Limb (tissue), 2 donors: ENCODE measurements at regions not wholly inside any gene's neighbourhood (a gene's known extent, or its start where the extent isn't known, plus 50 kb on each side); places are given as distances from the start of the nearest gene placed in this dataset.

Experiments used
- DNase-seq, 2 donors: peaks; one replicate each; pipeline ENCODE4 v3.0.0-alpha.2; 2016; ENCODE audit errors: extremely low spot score in 2 of 2

DNA sequence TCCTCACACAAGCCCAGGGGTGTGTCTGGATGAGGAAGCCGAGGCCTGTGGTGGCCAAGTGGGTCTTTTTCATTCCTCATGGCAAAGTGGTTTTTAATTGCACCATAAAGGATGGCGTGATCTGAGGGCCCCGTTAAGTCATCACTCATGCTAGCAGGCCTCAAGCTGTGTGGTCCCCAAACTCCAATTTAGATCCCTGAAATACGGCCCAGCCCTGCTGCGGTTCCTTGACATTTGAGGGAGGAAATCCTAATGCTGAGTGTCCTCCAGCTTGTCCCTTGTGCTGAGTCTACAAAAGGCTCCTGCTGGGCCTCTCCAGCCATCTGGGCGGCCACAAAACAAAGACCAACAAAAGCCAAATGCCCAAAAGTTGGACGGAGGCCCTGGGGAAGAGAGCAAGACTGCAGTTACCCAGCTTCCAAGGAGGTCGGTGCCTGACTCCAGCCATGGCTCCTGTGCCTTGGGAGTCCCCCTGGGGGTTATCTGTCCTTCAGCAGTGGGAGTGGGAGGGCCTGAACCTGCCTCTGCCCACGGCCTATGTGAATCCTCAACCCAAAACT, 162.3 kb upstream of the PDE10A start:
- DNase-seq, result no peak

DNA sequence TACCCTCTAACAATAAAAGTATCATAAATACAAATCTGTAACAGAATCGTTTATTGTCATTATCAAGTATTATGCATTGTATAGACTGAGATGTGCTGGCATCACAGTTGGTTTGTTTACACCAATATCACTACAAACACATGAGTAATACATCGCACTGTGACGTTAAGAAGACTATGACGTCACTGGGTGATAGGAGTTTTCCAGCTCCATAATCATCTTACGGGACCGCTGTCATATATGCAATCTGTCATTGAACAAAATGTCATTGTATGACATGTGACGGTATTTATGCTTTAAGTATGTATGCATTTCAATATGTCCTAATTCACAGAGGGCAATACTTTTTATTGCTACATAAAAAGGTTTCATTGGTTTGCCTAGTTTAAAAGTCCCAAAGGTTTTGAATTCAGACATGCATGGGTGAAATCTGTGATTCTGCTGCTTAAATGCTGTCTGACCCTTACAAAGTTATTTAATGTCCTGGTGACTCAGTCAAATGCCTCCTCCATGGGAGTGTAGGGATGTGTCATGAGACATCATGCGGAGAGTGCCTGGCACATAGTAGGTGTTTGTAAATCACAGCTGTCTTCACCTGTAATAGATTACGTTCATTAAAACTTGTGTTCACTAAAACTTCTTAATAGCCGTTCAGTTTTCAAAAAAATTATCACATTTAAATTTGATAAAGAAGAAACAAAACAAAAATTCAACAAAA, 160.7 kb upstream of the PDE10A start:
- no peak for DNase-seq

DNA sequence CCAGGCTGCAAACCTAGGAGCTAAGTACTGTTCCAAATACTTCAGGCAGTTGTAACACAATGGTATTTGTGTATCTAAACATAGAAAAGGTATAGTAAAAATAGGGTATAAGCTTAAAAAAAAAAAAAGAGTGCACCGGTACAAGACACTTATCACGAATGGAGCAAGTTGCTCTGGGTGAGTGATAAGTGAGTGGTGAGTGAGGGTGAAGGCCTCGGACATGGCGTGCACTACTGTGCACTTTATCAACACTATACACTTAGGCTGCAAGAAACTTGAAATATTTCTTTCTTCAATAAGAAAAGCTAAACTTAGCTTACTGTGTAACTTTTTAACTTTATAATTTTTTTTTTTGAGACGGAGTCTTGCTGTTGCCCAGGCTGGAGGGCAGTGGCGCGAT, 159.5 kb upstream of the PDE10A start:
- no peak for DNase-seq

DNA sequence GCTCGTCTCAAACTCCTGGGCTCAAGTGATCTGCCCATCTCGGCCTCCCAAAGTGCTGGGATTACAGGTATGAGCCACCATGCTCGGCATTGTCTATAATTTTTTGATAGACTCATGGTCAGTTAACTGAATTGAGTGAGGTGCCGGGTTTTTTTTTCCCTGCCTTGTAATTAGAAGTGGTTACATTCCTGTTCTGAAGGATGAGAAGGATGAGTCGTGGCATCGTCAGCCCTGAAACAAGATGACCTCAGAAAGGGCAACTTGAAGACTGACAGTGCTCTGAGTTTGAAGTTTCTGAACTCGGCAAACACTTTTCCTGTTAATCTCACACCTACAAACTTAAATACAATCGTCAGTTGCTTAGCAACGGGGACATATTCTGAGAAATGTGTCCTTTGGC, 158.7 kb upstream of the PDE10A start:
- no peak for DNase-seq

DNA sequence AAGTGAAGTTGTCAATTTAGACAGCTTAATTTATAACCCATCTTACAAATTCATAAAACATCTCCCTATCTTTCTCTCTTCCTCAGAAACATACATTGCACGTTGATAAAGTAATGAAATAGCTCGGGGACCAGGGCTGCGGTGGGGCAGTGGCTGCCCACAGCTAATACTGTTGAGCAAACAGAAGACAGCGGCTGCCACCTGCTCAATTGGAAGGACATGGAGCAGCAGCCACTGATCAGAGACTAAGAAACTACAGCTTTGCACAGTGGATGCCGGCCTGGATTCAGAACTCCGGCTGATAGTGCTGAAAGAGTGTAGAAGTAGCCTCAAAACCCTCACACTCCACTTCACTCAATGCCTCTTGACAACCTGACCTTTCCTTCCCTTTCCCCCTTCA, 157.9 kb upstream of the PDE10A start:
- no peak for DNase-seq

DNA sequence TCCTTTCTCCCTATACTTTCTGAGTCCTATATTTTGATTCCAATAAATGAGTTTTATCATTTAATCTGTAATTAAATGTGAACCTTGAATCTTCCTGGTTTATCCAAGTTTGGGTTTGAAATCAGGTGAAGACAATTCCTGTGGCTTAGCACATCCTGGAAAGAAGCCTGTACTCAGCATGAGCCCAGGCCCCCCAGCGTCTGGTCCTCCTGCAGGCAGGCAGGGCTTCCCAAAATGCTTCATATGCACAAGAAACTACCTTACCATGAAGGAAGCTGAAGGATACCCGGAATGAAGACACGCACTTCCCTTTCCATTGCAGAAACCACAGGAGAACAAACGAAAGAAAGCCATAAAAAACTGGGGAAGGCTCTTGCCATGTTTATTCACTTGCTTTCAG, 157.4 kb upstream of the PDE10A start:
- DNase-seq, result no peak

DNA sequence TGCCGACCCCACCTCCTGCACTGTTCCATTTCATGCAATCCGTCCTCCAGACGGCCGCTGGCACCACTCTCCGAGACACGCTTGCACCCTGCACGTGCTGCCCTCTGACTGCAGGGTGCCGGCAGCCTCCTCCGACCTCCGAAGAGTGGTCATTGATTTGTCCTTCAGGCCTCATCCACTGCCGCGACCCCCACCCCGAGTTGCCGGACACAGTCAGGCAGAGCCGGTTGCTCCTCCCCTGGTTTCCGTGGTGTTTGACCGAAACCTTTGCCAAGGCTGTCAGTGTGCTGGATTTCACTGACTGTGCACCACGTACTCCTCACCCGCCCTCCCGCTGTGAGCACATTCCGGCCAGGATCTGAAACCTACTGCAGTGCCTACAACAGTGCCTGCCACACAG, 156.4 kb upstream of the PDE10A start:
- DNase-seq, result no peak

DNA sequence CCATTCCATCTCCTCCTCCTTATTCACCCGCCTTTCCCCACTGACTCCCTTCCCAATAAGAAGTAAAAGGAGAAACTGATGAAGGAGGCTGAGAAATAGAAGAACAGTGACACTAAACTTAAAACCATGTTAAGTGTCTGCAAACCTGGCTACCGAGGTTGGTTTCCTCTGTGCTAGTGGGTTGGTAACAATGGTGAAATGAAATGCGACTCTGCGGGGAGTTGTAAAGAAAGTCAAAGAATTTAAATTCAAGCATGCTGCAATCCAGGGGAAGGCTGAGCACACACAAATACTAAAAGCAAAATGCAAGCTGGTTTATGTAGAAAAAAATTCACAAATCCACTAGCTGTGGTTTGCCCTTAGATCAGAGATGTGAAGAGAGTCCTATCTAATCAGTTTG, 155.2 kb upstream of the PDE10A start:
- DNase-seq, result no peak

DNA sequence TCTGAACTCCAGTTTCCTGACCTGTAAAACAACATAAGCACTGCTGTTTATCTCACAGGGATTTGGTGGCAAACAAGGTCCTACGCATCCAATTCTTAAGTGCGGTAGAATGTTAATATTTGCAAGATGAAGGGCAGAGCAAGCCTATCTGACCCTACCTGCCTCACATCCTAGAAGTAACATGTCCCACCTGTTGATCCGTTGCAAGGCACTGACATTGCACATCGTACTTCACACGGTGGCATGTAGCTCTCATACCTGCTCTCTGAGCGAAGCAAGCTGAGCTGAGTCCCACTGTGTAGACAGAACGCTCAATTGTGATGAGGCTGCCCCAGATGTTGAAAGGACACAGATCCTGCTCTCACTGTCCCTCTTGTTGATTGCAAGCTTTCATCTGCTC, 154.7 kb upstream of the PDE10A start:
- DNase-seq, result no peak

DNA sequence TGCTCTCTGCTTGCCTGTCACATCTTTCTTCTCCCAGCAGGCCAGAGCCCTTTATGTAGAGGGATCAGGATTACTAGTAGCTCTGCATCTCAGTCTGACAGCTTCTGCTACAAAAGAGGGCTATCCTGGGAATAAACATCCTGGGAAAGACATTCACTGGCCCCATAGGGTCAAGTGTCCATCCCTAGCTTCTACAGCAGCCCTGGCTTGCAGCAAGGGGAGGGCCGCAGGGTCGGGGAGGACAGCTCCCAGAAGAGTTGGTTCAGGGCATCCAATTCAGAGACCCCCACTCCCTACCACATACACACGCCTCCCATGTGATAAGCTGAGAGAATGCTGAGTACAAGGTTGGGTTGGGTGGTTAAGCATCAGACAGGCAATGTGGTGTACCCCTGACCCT, 154.1 kb upstream of the PDE10A start:
- DNase-seq, result no peak

DNA sequence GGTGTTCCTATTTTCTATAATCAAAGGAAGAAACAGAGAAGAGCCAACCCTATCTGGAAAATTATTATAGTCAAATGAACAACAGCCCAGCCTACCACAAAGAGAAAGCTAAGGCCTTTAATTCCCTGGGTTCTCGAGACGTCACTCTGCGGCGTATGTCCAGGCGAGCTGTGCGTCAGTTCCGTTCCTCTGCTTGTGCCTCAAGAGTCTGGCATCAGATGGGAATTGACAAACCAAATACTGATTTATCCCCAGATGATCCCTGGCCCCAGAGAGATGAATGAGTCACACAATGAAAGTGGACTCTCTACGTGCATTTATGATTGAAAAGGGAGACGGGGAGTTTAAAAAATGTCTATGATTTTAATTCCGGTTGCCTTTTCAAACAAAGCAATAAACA, 151.6 kb upstream of the PDE10A start:
- DNase-seq, result no peak

DNA sequence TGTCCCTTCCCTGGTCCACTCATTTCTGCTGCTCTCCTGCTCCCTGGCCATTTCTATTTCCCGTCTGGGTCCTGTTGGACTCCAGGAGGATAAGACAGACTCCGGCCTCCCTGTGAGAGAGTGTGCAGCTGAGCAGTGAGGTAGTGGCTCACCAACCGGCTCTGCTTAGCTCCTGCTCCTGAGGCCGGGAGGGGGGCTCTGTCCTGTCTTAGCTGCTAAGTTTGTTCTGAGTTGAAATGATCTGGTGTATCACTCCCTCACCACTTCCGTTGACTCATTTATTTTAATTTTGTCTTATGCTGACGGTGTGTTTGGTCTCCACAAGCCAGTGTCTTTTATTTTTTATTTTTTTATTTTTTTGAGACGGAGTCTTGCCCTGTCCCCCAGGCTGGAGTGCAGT, 148.5 kb upstream of the PDE10A start:
- no peak for DNase-seq

DNA sequence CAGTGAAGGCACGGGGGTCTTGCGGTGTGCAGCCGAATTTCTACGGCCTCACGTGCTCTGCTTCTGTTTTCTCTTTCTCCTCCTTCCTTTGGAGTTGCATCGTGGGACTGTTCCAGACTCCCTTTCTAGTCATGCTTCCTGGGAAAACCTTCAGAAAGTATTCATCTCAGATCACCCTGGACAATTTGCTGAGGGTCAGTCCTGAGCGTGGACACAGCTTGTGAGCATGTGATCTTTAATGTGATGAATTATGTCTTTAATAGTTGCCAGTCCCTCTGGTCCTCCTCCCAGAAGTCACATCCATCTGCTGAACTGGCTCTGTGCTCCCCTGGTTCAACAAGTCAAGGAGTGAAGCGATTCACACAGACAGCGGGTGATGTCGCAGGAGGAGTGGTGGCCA, 145.0 kb upstream of the PDE10A start:
- no peak for DNase-seq

DNA sequence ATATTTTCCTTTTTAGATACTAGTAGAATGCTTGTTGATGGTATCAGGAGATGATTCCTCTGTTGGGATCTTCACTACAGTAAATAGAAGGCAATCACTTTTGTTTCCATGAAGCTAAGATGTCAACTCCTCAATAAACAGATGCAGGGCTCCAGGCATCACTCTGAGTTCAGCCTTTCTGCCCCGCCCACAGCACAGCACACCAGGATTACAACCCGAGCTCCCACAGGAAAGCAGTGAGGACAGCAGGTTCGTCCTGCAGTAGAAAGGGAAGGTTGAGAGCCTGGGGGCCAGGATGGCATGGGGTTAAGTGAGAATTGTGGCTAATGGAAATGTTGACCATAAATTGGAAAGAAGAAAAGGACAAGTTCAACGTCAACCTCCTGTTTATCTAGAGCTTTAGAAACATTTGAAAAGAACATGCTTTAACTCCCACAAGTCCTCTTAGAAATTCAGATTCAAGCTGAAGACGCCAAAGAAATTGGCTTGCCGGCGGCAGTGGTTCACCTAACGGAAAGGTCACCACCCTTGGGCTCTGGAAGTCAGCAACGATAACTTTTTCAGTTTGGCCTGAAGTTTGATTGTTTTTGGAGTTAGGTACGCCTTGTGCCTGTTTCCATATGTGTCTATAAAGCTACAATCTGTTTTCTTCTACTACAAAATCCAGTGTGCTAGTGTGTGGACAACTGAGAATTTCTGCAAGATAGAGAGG, 144.4 kb upstream of the PDE10A start:
- no peak for DNase-seq

DNA sequence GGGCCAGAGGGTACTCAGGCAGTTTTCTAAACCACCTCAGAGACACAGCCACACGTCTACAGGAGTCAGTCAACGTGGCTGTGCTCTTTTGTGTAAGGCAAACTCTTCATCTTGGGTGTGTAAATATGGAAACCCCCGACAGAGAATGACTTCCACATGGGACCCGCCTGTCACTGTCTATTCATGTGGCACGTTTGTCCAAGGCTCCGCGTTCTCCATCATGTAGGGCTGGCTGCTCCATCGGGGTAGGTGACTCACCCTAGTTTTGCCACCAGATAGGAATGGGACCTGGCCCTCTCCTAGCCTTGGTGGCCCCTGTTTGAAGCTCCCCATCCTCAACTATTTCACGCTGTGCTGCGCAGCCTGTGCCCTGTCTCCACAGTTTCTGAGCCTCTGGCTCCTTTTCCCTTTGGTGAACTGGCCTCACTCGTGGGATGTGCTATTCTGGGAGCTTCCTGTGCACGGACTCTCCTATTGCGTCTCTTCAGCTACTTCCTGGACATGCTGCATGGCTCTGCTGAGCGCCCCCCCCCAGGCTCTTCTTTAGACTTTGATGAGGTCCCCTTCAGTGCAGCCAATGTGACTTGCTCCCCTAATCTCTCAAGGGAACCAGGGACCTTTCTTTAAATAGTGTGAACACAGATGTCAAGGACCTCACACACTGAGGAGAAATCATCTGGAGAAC, 143.2 kb upstream of the PDE10A start:
- DNase-seq, result no peak

DNA sequence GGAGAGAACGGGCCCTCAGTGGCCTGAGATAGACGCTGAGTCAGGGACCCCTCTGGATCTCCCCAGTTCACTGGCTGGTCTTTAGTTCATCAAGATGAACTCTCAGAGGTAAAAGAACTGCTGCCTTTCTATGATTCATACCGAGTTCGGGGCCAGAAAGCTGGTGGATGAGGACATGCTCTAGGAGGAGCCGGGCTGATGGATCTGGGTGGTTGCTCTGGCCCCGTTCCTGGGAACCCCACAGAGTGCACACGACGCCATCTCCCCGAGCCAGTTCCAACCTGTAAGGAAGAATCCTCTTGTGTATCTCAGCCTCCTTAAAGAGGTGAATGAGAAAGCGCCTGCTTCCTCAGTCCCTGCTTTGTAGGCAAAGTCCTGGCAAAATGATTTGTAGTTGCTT, 142.6 kb upstream of the PDE10A start:
- no peak for DNase-seq

DNA sequence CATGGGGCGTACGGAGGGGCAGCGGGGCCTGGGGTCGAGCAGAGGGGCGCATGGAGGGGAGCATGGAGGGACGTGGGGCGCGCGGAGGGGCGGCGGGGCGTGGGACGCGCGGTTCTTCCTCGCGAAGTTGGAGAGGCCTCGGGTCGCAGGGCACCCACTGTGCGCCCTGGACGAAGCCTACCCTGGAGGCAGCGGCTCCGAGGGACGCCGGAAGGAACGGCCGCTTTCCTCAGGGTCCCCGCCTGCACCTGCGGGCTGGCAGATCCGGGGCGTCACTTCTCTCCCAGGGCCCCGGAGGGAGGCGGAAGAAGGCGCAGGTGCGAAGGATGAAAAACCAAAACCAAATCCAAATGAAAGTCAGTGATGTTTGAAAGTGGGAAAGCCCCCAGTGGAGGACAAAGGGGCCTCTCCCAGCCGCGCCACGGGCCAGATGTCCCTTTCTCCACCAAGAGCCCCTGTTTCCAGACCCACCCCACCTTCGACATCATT, 142.1 kb upstream of the PDE10A start:
- no peak for DNase-seq

DNA sequence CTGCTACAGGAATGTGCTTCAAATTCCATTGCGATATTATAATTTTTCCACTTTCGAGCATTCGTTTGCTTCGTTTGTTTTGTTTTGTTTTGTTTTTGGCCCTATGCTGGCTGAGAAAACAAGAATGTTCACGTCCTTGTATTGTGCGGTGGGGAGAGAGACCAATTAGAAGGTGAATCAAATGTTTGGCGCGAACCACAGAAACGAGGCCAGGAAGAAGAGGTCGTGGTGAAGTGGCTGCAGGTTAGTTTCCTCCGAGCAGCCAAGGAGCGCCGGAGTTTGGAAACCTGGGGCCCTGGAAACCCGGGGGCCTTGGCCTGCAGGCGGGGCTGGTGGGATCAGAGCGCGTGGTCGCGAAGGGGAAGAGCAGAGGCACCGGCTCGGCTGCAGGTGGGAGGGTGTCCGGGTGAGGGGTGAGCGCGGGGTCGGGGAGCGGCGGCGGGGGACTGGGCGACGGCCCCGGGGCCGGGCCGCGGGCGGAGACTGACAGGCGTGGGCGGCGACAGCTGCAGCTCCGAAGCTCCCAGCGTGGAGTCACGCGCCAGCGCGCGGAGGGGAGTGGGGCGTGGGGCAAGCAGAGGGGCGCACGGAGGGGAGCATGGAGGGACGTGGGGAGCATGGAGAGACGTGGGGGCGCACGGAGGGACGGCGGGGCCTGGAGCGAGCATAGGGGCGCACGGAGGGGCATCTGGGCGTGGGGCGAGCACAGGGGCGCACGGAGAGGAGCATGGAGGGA, 141.5 kb upstream of the PDE10A start:
- DNase-seq, result peak in 1 of 2 donors; percentile 60

DNA sequence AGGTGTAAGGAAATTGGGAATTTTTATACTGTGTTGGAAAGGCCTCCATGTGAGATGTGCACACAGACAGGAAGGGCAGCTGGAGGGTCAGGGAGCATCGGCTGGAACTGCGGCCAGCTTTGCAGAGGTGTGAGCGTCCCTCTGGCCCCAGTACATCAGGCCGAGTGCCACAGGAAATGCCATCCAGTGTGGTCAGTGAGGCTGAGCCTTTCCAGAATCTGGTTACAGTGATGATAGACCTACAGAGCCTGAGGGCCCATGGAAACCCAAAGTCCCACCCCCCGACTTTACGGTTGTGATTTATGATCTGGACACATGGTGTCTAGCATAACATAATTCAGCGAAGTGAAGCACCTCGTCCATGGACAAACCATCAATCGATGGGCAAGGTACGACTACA, 137.3 kb upstream of the PDE10A start:
- DNase-seq, result no peak

DNA sequence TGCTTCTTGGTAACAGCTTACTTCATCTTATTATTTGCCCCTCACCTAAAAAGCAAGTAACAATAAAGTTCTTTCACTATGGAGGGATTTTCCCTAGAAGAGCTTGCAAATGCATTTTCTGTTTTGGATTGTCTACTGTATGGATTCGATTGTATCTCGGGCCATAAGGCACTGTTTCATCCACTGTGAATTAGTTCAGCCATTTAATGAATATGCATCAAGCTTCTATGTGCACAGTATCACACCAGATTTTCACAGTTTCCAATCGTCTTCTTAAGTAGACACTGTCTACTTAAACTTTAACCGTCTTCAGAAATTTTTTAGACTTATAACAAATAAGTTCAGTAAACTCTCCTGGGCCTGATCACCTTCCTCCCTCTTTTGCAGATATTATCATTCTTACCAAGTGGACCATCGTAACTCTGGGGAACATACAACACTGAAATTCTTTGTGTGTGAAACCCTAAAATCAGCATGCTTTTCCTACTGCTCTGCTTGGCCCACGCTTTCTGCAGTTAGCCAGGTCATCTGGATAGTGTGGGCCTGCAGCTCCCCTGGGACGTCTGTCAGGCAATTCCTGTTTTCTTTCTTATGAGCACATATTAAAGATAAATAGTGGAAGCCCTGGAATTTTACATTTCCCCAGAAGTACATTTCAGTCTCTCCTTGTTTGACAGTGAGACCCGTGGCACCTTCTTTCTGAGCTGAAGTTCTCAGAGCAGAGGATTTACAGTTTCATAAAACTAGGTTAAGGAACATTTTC, 136.5 kb upstream of the PDE10A start:
- no peak for DNase-seq

DNA sequence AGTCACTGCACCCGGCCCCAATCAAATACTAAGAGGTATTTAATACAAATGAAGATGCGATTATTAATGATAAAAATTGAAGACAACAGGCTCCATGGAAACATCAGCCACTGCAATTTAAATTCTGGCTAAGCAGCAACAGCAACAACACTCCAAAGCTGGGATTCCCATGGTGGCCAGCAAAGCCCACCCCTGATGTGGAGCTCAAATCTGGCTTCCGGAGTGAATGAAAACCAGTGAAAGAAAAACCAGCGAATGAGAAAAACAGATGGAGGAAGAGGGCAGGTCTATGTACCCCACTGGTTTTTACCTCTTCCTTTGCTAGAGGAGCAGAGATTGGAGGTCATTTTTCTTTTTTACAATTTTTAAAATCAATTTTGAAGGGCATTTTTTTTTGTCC, 135.9 kb upstream of the PDE10A start:
- DNase-seq, result no peak
